Nephron progenitor cell (in vitro differentiated cells): ENCODE measurements at regions not wholly inside any gene's neighbourhood (a gene's known extent, or its start where the extent isn't known, plus 50 kb on each side); places are given as distances from the start of the nearest gene placed in this dataset.

ENCODE experiments used
- DNase-seq: peaks from one replicate; pipeline ENCODE4 v3.0.0; 2021
- H3K27ac Mint-ChIP-seq: 2 replicates; pipeline ENCODE4 v1.8.0; 2021; ENCODE audit warnings: mild to moderate bottlenecking, moderate library complexity, mixed read lengths
- H3K27me3 Mint-ChIP-seq: 2 replicates; pipeline ENCODE4 v1.8.0; 2021; ENCODE audit warnings: mild to moderate bottlenecking, low read depth, mixed read lengths; ENCODE audit not compliant: poor library complexity
- H3K36me3 Mint-ChIP-seq: 2 replicates; pipeline ENCODE4 v1.8.0; 2021; ENCODE audit warnings: low read depth, mixed read lengths
- H3K4me1 Mint-ChIP-seq: 2 replicates; pipeline ENCODE4 v1.8.0; 2021; ENCODE audit warnings: mixed read lengths
- H3K4me3 Mint-ChIP-seq: 2 replicates; pipeline ENCODE4 v1.8.0; 2021; ENCODE audit warnings: mild to moderate bottlenecking, moderate library complexity, mixed read lengths
- H3K9me3 Mint-ChIP-seq: 2 replicates; pipeline ENCODE4 v1.8.0; 2021; ENCODE audit warnings: mild to moderate bottlenecking, moderate library complexity, mixed read lengths
- TF ChIP-seq, protein P1 (sequence below): fragments of 200-600 bp; sonication (generic); IDR thresholded peaks from 2 replicates; pipeline ENCODE4 v1.5.0; 2021; ENCODE audit warnings: antibody characterized with exemption

DNA sequence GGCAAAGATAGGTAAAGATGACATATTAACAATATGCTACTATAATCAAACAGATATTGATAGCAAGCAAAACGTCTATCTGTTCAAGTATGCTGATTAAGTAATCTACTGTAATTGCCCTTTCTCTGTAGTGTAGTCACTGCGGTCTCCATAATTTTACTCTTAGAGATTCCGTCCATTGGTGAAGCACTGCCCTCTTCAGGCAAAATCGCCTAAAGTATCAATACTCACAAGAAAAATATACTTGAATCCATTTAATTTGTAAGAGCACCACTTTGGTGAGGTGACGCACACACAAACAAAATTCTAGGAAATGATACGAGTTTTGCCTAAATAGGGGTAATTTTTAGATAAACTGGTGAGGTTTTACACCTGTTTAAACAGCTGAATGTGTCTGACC lies 434.6 kb upstream of the CHRM3 start:
- DNase-seq, result peak; percentile 22
- TF ChIP-seq, protein P1, sequence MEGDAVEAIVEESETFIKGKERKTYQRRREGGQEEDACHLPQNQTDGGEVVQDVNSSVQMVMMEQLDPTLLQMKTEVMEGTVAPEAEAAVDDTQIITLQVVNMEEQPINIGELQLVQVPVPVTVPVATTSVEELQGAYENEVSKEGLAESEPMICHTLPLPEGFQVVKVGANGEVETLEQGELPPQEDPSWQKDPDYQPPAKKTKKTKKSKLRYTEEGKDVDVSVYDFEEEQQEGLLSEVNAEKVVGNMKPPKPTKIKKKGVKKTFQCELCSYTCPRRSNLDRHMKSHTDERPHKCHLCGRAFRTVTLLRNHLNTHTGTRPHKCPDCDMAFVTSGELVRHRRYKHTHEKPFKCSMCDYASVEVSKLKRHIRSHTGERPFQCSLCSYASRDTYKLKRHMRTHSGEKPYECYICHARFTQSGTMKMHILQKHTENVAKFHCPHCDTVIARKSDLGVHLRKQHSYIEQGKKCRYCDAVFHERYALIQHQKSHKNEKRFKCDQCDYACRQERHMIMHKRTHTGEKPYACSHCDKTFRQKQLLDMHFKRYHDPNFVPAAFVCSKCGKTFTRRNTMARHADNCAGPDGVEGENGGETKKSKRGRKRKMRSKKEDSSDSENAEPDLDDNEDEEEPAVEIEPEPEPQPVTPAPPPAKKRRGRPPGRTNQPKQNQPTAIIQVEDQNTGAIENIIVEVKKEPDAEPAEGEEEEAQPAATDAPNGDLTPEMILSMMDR, result peak; percentile 45
- peaks cover 5% of the 10 kb centered on the region for H3K4me1 Mint-ChIP-seq
- H3K27ac Mint-ChIP-seq, result no peak overlapping the region
- H3K27me3 Mint-ChIP-seq, result no peaks in the 10 kb centered on the region
- H3K36me3 Mint-ChIP-seq, result no peaks in the 10 kb centered on the region
- no peaks in the 10 kb centered on the region for H3K9me3 Mint-ChIP-seq
- H3K4me3 Mint-ChIP-seq, result no peak overlapping the region

DNA sequence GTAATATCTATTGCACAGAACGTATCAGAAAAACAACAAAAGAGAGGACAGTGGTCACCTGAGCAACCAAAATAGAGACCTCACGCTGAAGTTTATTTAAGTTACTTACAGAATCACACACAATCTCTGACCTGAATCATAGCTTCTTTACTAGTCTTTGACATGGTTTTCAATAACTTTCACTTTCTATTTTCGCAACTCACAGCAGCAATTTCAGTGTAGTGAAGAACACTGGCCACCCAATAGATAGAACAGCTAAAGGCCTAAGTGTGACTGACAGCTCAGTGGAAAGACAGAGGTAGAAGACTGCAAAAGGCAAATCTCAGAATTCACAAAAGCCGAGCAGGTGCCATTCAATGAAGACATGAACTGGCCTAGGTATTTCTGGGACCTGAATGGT lies 435.6 kb upstream of the CHRM3 start:
- H3K4me3 Mint-ChIP-seq, result no peak overlapping the region
- DNase-seq, result no peak

DNA sequence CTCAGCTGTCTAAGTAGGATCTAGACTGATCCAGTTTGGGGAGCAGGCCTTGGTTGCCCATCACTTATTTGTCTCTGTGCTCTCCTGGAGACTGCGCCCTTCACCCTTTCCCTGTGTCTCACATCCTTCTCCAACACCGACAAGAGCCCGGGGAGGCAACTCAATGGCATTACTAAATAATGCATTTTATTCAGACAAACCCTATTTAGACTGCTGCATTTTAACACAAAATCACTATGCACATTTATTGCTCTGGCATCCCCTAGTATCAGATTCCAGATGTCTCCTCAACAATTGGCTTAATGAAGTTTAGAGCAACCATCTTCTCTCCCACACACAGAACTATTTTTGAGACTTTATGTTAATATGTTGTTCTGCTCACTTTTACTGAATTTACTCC lies 436.4 kb upstream of the CHRM3 start:
- TF ChIP-seq, protein P1, result no peak
- no peaks in the 10 kb centered on the region for H3K27me3 Mint-ChIP-seq
- H3K36me3 Mint-ChIP-seq, result no peaks in the 10 kb centered on the region
- DNase-seq, result no peak
- no peak overlapping the region for H3K27ac Mint-ChIP-seq
- peaks cover 5% of the 10 kb centered on the region for H3K4me1 Mint-ChIP-seq
- no peak overlapping the region for H3K4me3 Mint-ChIP-seq
- no peaks in the 10 kb centered on the region for H3K9me3 Mint-ChIP-seq

More for the DNA sequence above, 435.6 kb upstream of the CHRM3 start:
- no peaks in the 10 kb centered on the region for H3K27me3 Mint-ChIP-seq
- H3K4me1 Mint-ChIP-seq, result peaks cover 5% of the 10 kb centered on the region
- no peak overlapping the region for H3K27ac Mint-ChIP-seq
- TF ChIP-seq, protein P1, result no peak
- H3K36me3 Mint-ChIP-seq, result no peaks in the 10 kb centered on the region
- no peaks in the 10 kb centered on the region for H3K9me3 Mint-ChIP-seq

DNA sequence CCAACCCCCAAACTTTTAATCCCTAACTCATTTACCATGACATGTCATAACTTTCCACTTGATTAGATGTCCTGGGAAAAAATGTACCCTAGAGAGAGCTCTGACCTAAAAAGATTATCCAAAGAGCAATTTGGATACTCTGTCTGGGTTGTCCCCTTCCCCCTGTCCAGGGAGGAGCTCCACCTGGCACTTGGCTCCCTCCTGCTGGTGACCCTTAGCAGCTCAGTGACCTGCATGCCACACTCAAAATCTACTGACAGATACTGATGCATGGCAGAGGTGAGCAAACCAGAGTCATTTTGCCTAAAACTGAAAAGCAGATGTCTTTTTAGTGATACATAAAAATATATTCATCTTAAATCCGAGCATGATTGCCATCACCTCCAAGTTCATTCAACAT lies 442.3 kb upstream of the CHRM3 start:
- H3K4me1 Mint-ChIP-seq, result no peaks in the 10 kb centered on the region
- no peak overlapping the region for H3K27ac Mint-ChIP-seq
- H3K36me3 Mint-ChIP-seq, result no peaks in the 10 kb centered on the region
- no peaks in the 10 kb centered on the region for H3K27me3 Mint-ChIP-seq
- TF ChIP-seq, protein P1, result no peak
- no peak overlapping the region for H3K4me3 Mint-ChIP-seq
- no peak for DNase-seq
- H3K9me3 Mint-ChIP-seq, result peaks cover 4% of the 10 kb centered on the region

DNA sequence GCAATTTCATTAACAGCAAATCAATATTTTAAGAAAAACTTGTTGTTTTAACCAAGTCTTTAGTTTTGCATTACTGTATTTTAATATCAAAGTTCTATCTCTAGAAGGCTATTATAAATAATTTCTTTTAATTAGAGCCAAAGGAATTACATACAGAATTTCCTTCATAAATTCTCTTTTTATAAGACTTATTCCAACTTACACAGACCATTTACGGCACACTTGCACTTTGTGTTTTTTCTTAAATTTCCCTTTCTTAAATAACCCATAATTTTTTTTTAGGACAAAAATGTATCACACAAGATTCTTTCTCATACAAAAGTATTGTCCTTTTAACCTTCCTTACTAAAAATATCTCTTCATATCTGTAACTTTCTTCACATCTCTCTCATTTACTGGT lies 458.5 kb upstream of the CHRM3 start:
- no peak for DNase-seq
- no peak overlapping the region for H3K4me3 Mint-ChIP-seq
- no peaks in the 10 kb centered on the region for H3K4me1 Mint-ChIP-seq
- no peaks in the 10 kb centered on the region for H3K36me3 Mint-ChIP-seq
- no peak overlapping the region for H3K27ac Mint-ChIP-seq
- TF ChIP-seq, protein P1, result no peak
- peaks cover 3% of the 10 kb centered on the region for H3K27me3 Mint-ChIP-seq
- peaks cover 25% of the 10 kb centered on the region for H3K9me3 Mint-ChIP-seq

DNA sequence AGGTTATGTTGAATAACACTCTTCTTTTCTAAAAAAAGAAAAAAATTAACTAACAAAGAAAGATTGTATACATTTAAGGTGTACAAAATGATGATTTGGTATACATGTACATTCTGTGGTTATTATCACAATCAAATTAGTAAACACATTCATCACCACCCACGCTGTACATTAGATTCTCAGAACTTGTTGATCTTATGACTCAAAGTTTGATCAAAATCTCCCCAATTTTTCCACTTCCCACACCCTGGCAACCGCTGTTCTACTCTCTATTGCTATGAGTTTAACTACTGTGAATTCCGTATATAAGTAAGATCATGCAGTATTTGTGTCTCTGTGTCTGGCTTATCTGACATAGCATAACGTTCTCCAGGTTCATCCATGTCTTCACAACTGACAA lies 469.5 kb upstream of the CHRM3 start:
- H3K9me3 Mint-ChIP-seq, result no peaks in the 10 kb centered on the region
- H3K27ac Mint-ChIP-seq, result no peak overlapping the region
- no peaks in the 10 kb centered on the region for H3K4me1 Mint-ChIP-seq
- H3K4me3 Mint-ChIP-seq, result no peak overlapping the region
- DNase-seq, result no peak
- H3K36me3 Mint-ChIP-seq, result no peaks in the 10 kb centered on the region
- peaks cover 3% of the 10 kb centered on the region for H3K27me3 Mint-ChIP-seq
- TF ChIP-seq, protein P1, result no peak
